ENCODE measurements at regions not wholly inside any gene's neighbourhood (a gene's known extent, or its start where the extent isn't known, plus 50 kb on each side); places are given as distances from the start of the nearest gene placed in this dataset.

DNA sequence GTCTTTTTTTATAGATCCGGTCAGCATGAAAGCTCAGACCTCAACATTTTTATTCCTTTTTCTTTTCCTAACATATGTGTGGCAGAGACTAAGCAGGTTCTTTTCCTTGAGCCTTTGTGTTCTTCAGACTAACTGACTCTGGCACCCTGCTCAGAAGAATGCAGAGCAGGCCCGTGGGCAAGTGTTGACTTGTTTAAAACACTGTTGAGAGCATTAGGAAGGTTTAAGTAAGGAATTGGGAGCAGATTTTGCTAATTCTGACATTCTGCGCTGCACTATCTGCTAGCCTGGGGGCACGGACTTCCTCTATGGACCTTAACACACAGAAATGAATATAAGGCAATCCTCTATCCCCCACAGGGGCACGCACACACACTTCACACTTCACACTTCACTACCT is 182.5 kb upstream of the PIK3R1 start:
- TF ChIP-seq, protein P1, sequence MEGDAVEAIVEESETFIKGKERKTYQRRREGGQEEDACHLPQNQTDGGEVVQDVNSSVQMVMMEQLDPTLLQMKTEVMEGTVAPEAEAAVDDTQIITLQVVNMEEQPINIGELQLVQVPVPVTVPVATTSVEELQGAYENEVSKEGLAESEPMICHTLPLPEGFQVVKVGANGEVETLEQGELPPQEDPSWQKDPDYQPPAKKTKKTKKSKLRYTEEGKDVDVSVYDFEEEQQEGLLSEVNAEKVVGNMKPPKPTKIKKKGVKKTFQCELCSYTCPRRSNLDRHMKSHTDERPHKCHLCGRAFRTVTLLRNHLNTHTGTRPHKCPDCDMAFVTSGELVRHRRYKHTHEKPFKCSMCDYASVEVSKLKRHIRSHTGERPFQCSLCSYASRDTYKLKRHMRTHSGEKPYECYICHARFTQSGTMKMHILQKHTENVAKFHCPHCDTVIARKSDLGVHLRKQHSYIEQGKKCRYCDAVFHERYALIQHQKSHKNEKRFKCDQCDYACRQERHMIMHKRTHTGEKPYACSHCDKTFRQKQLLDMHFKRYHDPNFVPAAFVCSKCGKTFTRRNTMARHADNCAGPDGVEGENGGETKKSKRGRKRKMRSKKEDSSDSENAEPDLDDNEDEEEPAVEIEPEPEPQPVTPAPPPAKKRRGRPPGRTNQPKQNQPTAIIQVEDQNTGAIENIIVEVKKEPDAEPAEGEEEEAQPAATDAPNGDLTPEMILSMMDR (IDR thresholded peaks at IDR 0.05) = no peak
- TF ChIP-seq POLR2AphosphoS5 (IDR thresholded peaks at IDR 0.05; ENCODE audit: insufficient read depth in 1 of 2, low read depth in 1 of 2) (no peak), POLR2A (IDR thresholded peaks at IDR 0.05) (no peak)

Measured in vagina (tissue), 2 donors.